Effector memory CD4-positive, alpha-beta T cell (primary cell): ENCODE measurements at regions not wholly inside any gene's neighbourhood (a gene's known extent, or its start where the extent isn't known, plus 50 kb on each side); places are given as distances from the start of the nearest gene placed in this dataset.

Experiments used
- DNase-seq, 3 donors: peaks; one replicate each; pipeline ENCODE4 v3.0.0-alpha.2; 2020
- H3K27ac ChIP-seq: 2 replicates; pipeline ENCODE4 v1.7.0; 2013; ENCODE audit warnings: mild to moderate bottlenecking, low read length, moderate library complexity; ENCODE audit not compliant: insufficient read depth, poor library complexity, severe bottlenecking
- H3K27me3 ChIP-seq: replicated peaks from 2 replicates; pipeline ENCODE4 v1.7.0; 2013; ENCODE audit warnings: mild to moderate bottlenecking, low read length; ENCODE audit not compliant: insufficient read depth, control insufficient read depth, poor library complexity, severe bottlenecking
- H3K36me3 ChIP-seq: 2 replicates; pipeline ENCODE4 v1.7.0; 2013; ENCODE audit warnings: mild to moderate bottlenecking, low read length, moderate library complexity; ENCODE audit not compliant: control insufficient read depth, insufficient read depth
- H3K4me1 ChIP-seq: 2 replicates; pipeline ENCODE4 v1.7.0; 2013; ENCODE audit warnings: low read length, mild to moderate bottlenecking; ENCODE audit not compliant: control insufficient read depth, insufficient read depth, poor library complexity, severe bottlenecking
- H3K4me3 ChIP-seq: 2 replicates; pipeline ENCODE4 v1.7.0; 2013; ENCODE audit warnings: low read length, low read depth, mild to moderate bottlenecking; ENCODE audit not compliant: insufficient read depth, poor library complexity, severe bottlenecking
- H3K9me3 ChIP-seq: 2 replicates; pipeline ENCODE4 v1.7.0; 2013; ENCODE audit warnings: mild to moderate bottlenecking, low read length, moderate library complexity; ENCODE audit not compliant: control insufficient read depth

DNA sequence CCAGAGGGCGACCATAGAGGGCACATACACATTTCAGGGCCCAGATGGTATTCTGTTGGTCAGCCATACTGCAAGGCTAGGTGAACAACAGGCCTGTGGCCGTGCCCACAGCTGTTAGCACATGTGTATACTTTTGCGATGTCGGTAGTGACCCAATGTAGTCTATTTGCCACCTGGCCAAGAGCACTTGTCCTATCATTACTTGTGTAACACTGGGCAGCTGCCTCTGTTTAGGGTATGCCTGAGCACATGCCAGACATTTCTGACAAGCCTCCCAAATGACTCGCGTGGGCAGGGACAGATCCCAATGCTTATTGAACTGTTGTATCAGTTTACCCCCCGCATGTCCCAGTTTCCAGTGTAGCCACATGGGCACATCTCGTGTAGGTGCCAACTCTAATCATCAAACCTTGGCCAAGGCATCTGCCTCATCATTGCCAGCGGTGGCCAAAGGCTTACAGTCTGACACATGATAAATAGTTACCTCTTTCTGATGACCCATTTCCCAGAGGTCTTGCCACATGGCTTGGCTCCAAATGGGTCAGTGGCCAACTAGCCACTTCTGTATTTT lies 74.4 kb upstream of the FBXL4 start:
- H3K9me3 ChIP-seq = no peaks in the 10 kb centered on the region
- DNase-seq = no peak
- H3K4me3 ChIP-seq = no peak overlapping the region
- no peaks in the 10 kb centered on the region for H3K27me3 ChIP-seq
- H3K36me3 ChIP-seq = no peaks in the 10 kb centered on the region
- H3K27ac ChIP-seq = no peak overlapping the region
- no peaks in the 10 kb centered on the region for H3K4me1 ChIP-seq

DNA sequence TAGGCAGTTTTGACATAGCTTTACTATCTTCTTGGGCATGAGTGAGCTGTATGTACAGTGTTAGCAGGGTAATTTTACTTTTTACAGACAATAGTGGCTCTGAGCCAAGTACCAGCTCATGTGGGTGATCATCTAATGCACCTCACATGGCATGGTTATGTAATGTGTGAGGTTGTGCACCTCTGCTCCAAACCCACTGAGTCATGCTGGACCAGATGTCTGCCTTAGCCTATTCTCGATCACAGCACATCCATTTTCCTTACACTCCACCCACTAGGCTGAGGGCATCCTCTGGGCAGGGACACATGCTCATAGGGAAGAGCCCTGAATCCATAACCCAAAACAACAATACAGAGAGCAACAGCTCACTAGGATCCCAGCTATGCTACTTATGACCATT lies 71.6 kb upstream of the FBXL4 start:
- Histone ChIP-seq H3K36me3 (no peaks in the 10 kb centered on the region), H3K4me3 (no peak overlapping the region), H3K27ac (no peak overlapping the region), H3K27me3 (no peaks in the 10 kb centered on the region), H3K4me1 (no peaks in the 10 kb centered on the region), H3K9me3 (no peaks in the 10 kb centered on the region)
- DNase-seq = no peak

DNA sequence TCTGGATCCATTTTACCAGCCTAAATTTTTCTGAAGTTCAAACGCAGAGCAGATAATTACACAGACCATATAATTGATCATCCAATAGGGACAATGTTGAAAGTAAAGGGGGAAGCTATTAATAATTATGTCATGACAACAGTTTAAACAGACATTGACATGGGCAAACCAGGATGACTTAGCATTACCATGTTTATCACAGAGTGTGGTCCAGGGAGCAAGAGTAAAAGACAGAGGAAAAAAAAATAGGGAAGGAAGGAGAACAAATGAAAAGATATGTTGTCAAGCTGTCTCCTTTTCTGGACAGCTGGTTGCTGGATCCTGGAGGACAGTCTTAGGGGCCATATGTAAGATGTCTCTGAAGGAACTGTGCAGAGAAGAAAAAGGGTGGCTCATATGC lies 69.4 kb upstream of the FBXL4 start:
- H3K27ac ChIP-seq = no peak overlapping the region
- H3K9me3 ChIP-seq = no peaks in the 10 kb centered on the region
- H3K36me3 ChIP-seq = no peaks in the 10 kb centered on the region
- no peaks in the 10 kb centered on the region for H3K4me1 ChIP-seq
- no peak overlapping the region for H3K4me3 ChIP-seq
- H3K27me3 ChIP-seq = no peaks in the 10 kb centered on the region
- no peak for DNase-seq

DNA sequence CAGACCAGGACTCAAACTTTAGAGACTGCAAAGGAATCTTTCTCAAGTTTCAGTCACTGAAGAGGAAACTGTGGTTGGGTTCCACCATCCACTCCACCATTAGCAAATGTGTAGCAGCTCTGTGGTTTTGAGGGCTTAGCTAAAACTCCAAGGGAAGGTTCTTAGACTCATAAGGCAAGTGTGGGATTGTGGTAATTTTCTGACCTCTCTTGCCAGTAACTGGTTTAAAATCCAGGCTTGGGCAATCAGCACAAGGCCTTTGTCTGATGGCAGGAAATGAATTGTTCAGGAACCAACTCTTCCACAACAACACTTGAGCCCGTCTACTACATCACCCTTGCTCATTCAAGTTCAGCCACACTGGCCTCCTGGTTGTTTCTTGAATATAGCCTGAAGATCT lies 68.6 kb upstream of the FBXL4 start:
- Histone ChIP-seq H3K27ac (no peak overlapping the region), H3K4me3 (no peak overlapping the region), H3K27me3 (no peaks in the 10 kb centered on the region), H3K9me3 (no peaks in the 10 kb centered on the region), H3K36me3 (no peaks in the 10 kb centered on the region), H3K4me1 (no peaks in the 10 kb centered on the region)
- DNase-seq = no peak

DNA sequence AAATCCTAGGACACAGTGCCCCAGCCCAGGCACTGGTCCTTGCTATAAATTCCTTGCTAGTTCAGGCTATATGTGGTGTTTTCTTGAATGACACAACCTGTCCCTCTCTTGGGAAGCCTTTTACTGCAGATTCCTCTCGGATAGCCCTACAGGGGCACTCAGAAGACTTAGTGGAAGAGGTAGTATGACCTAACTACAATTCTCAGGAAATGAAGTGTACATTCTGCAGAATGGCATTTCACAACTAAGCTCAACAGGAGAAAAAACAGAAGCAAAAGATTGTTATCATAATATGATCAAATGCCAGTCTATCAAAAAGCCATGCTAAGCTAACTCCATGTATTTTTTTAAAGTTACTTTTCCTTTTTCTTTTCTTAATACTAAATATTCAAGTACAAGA lies 66.3 kb upstream of the FBXL4 start:
- no peaks in the 10 kb centered on the region for H3K27me3 ChIP-seq
- no peak for DNase-seq
- H3K36me3 ChIP-seq = no peaks in the 10 kb centered on the region
- H3K9me3 ChIP-seq = no peaks in the 10 kb centered on the region
- no peaks in the 10 kb centered on the region for H3K4me1 ChIP-seq
- no peak overlapping the region for H3K4me3 ChIP-seq
- H3K27ac ChIP-seq = no peak overlapping the region

DNA sequence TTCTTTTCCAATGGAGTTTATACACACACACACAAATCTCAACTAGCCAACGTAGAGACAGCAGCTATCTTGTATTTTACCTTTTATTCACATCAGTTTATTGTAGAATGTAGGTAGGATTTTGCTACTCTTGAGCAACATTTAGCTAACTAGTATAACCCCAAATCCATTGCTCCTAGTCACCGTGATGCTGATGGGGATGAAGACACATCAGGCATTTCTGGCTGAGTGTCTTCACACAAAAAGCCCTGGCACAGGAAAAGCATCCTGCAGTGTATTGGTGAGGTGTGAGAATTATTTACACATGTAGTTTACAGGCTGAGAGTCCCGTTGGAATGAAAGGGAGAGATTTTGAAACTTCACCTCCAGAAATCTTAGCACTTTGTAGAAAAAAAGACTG lies 65.9 kb upstream of the FBXL4 start:
- DNase-seq = no peak
- H3K27ac ChIP-seq = no peak overlapping the region
- no peaks in the 10 kb centered on the region for H3K9me3 ChIP-seq
- H3K36me3 ChIP-seq = no peaks in the 10 kb centered on the region
- H3K4me1 ChIP-seq = no peaks in the 10 kb centered on the region
- no peaks in the 10 kb centered on the region for H3K27me3 ChIP-seq
- H3K4me3 ChIP-seq = no peak overlapping the region

DNA sequence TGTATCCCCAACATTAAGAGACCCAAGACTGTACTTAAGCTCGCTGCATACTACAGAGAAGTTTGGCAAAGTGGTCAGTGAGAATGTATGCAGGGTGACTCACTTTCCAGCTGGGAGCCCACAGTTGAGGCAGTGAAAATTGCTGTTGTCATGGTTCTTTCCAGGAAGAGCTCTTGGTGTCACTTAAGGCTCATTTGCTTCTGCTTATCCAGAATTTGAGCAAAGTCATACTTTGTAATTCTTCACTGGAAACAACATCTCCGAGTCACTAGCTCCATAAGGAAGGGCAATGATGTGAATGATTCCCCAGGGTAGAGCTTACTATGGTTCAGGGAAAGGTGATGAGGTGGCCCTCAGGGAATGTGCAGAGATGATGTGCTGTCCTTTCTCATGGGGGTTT lies 65.4 kb upstream of the FBXL4 start:
- no peaks in the 10 kb centered on the region for H3K9me3 ChIP-seq
- H3K4me3 ChIP-seq = no peak overlapping the region
- H3K36me3 ChIP-seq = no peaks in the 10 kb centered on the region
- no peaks in the 10 kb centered on the region for H3K4me1 ChIP-seq
- no peaks in the 10 kb centered on the region for H3K27me3 ChIP-seq
- no peak overlapping the region for H3K27ac ChIP-seq
- DNase-seq = no peak

DNA sequence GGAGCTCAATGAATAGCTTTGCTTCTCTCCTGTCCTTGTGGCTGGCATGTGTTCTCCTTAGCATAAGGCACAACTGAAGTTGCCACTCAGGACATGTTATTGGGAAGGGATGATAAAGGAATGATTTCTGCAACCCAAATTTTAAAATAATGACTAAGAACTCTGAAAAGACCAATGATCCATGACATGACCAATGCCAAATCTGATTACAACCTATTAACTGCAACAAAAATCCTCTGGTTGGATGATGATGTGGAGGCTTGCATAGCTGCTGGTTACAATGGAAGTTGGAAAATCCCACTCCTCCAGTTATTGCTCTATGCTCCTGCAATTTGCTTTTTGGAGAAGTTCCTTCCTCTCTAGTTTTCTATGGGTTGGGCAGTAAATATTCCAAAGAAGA lies 63.4 kb upstream of the FBXL4 start:
- no peaks in the 10 kb centered on the region for H3K27me3 ChIP-seq
- no peak for DNase-seq
- no peaks in the 10 kb centered on the region for H3K4me1 ChIP-seq
- H3K36me3 ChIP-seq = no peaks in the 10 kb centered on the region
- no peak overlapping the region for H3K4me3 ChIP-seq
- no peak overlapping the region for H3K27ac ChIP-seq
- no peaks in the 10 kb centered on the region for H3K9me3 ChIP-seq

DNA sequence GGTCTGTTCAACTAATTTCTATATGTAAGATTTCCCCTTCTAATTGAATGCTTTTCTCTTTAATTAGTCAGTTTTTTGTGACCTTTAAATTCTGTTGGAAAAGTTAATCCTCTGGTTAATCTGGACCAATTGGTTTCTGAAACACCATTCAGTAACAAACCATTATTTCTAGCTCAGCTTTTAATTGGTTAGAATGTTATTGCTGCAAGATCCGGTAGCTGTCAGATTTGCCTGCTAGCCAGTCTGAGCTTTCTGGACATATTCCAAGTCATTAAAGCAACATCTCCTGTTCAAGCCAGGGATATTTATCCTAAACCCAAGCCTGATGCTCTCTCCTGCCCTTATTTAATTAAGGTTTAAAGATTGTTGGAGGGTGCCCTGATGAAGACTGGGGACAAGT lies 55.1 kb upstream of the FBXL4 start:
- H3K9me3 ChIP-seq = no peaks in the 10 kb centered on the region
- H3K27me3 ChIP-seq = no peaks in the 10 kb centered on the region
- no peak for DNase-seq
- H3K36me3 ChIP-seq = no peaks in the 10 kb centered on the region
- no peak overlapping the region for H3K4me3 ChIP-seq
- no peak overlapping the region for H3K27ac ChIP-seq
- no peaks in the 10 kb centered on the region for H3K4me1 ChIP-seq

DNA sequence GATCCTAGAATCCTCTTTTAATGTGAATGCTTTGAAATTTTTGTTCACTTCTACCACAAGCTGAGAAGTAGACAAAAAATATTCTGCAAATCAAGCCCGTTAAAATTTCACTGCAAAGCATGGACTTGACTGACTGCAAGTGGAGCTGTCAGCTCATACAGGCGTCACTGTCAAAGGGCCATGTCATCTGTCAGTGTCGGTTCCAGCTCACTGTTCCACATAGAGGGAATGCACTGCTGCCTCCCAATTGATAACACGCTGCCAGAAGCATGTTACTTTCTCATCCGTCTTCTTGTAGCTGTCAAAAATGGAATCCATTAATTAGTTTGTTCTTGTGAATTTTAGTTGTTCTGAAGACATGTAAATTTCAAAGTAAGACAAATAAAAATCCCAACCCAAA lies 50.4 kb upstream of the FBXL4 start:
- Histone ChIP-seq H3K27ac (no peak overlapping the region), H3K36me3 (no peaks in the 10 kb centered on the region), H3K4me3 (no peak overlapping the region), H3K27me3 (no peaks in the 10 kb centered on the region), H3K4me1 (no peaks in the 10 kb centered on the region), H3K9me3 (no peaks in the 10 kb centered on the region)
- DNase-seq = no peak
